Skeletal muscle tissue (tissue), 3 donors: ENCODE measurements at regions not wholly inside any gene's neighbourhood (a gene's known extent, or its start where the extent isn't known, plus 50 kb on each side); places are given as distances from the start of the nearest gene placed in this dataset.
"Not testable (repeated sequence)": the region's sequence is repeated elsewhere in the genome, so short reads cannot be mapped to it uniquely, and the experiment has no call there.

Source experiments
- H3K27ac ChIP-seq: one replicate; pipeline ENCODE4 v1.7.0; 2013; ENCODE audit warnings: mild to moderate bottlenecking, low read depth, low read length, inconsistent platforms
- H3K27me3 ChIP-seq, 3 donors: one replicate each; pipeline ENCODE4 v1.7.0; 2013; ENCODE audit warnings: low read length in 3 of 3; ENCODE audit not compliant: control insufficient read depth in 3 of 3, insufficient read depth in 3 of 3
- H3K36me3 ChIP-seq, 3 donors: one replicate each; pipeline ENCODE4 v1.7.0; 2013; ENCODE audit warnings: low read length in 3 of 3; ENCODE audit not compliant: control insufficient read depth in 3 of 3, insufficient read depth in 3 of 3
- H3K4me1 ChIP-seq, 3 donors: one replicate each; pipeline ENCODE4 v1.7.0; 2013; ENCODE audit warnings: low read length in 3 of 3, mild to moderate bottlenecking in 3 of 3; ENCODE audit not compliant: control insufficient read depth in 3 of 3, insufficient read depth in 3 of 3
- H3K4me3 ChIP-seq, 3 donors: one replicate each; pipeline ENCODE4 v1.7.0; 2013; ENCODE audit warnings: low read length in 3 of 3
- H3K9ac ChIP-seq, 3 donors: one replicate each; pipeline ENCODE4 v1.7.0; 2013; ENCODE audit warnings: low read length in 3 of 3, mild to moderate bottlenecking in 3 of 3, moderate library complexity in 2 of 3, low read depth in 1 of 3
- H3K9me3 ChIP-seq, 3 donors: one replicate each; pipeline ENCODE4 v1.7.0; 2013; ENCODE audit warnings: low read length in 3 of 3; ENCODE audit not compliant: control insufficient read depth in 3 of 3
- donor health status: Osteomylitis.

- no peak overlapping the region for H3K9ac ChIP-seq
- no peaks in the 10 kb centered on the region for H3K36me3 ChIP-seq
- H3K27ac ChIP-seq = no peak overlapping the region
- no peak overlapping the region for H3K4me3 ChIP-seq
- H3K9me3 ChIP-seq = no peaks in the 10 kb centered on the region
- H3K27me3 ChIP-seq = no peaks in the 10 kb centered on the region
- no peaks in the 10 kb centered on the region for H3K4me1 ChIP-seq
Measured at GRCh38 chr11:37248145-37248544, 650.1 kb upstream of the RAG2 start.

- not testable (repeated sequence) for H3K36me3 ChIP-seq
Measured at GRCh38 chr11:37246092-37246491, 648.1 kb upstream of the RAG2 start.

GRCh38 chr11:37230865-37231264 is 632.8 kb upstream of the RAG2 start:
- no peak overlapping the region for H3K9ac ChIP-seq
- H3K9me3 ChIP-seq = no peaks in the 10 kb centered on the region
- H3K36me3 ChIP-seq = no peaks in the 10 kb centered on the region
- H3K4me3 ChIP-seq = no peak overlapping the region
- H3K27me3 ChIP-seq = no peaks in the 10 kb centered on the region
- H3K27ac ChIP-seq = no peak overlapping the region
- no peaks in the 10 kb centered on the region for H3K4me1 ChIP-seq

More at GRCh38 chr11:37246092-37246491, 648.1 kb upstream of the RAG2 start:
- not testable (repeated sequence) for H3K27me3 ChIP-seq, H3K27ac ChIP-seq, H3K4me1 ChIP-seq, H3K9ac ChIP-seq, H3K9me3 ChIP-seq, H3K4me3 ChIP-seq

GRCh38 chr11:37223962-37224361 is 625.9 kb upstream of the RAG2 start:
- Histone ChIP-seq H3K9me3 (peaks cover 0 to 2% (median 0%) of the 10 kb centered on the region in 3 donors), H3K4me1 (no peaks in the 10 kb centered on the region), H3K36me3 (no peaks in the 10 kb centered on the region), H3K4me3 (no peak overlapping the region), H3K27me3 (no peaks in the 10 kb centered on the region), H3K27ac (no peak overlapping the region), H3K9ac (no peak overlapping the region)

GRCh38 chr11:37203006-37203405 is 605.0 kb upstream of the RAG2 start:
- Histone ChIP-seq H3K9ac (no peak overlapping the region), H3K4me1 (no peaks in the 10 kb centered on the region), H3K27me3 (no peaks in the 10 kb centered on the region), H3K4me3 (no peak overlapping the region), H3K9me3 (no peaks in the 10 kb centered on the region), H3K36me3 (no peaks in the 10 kb centered on the region), H3K27ac (no peak overlapping the region)

GRCh38 chr11:37199082-37199481 is 601.0 kb upstream of the RAG2 start:
- Histone ChIP-seq H3K9me3 (no peaks in the 10 kb centered on the region), H3K4me3 (no peak overlapping the region)

GRCh38 chr11:37184326-37184725 is 586.3 kb upstream of the RAG2 start:
- H3K4me1 ChIP-seq = no peaks in the 10 kb centered on the region
- H3K27me3 ChIP-seq = no peaks in the 10 kb centered on the region
- H3K27ac ChIP-seq = no peak overlapping the region
- no peak overlapping the region for H3K4me3 ChIP-seq
- H3K9ac ChIP-seq = no peak overlapping the region
- no peaks in the 10 kb centered on the region for H3K9me3 ChIP-seq
- no peaks in the 10 kb centered on the region for H3K36me3 ChIP-seq

More at GRCh38 chr11:37199082-37199481, 601.0 kb upstream of the RAG2 start:
- no peaks in the 10 kb centered on the region for H3K27me3 ChIP-seq
- no peaks in the 10 kb centered on the region for H3K36me3 ChIP-seq
- H3K9ac ChIP-seq = no peak overlapping the region
- no peaks in the 10 kb centered on the region for H3K4me1 ChIP-seq
- H3K27ac ChIP-seq = no peak overlapping the region

- no peaks in the 10 kb centered on the region for H3K9me3 ChIP-seq
- no peaks in the 10 kb centered on the region for H3K27me3 ChIP-seq
- no peak overlapping the region for H3K9ac ChIP-seq
- no peak overlapping the region for H3K4me3 ChIP-seq
- H3K27ac ChIP-seq = no peak overlapping the region
- no peaks in the 10 kb centered on the region for H3K36me3 ChIP-seq
- H3K4me1 ChIP-seq = no peaks in the 10 kb centered on the region
Measured at GRCh38 chr11:37182031-37182430, 584.0 kb upstream of the RAG2 start.

GRCh38 chr11:37177721-37178120 is 579.7 kb upstream of the RAG2 start:
- Histone ChIP-seq H3K9me3 (no peaks in the 10 kb centered on the region), H3K9ac (no peak overlapping the region), H3K4me3 (no peak overlapping the region), H3K4me1 (no peaks in the 10 kb centered on the region), H3K27ac (no peak overlapping the region), H3K36me3 (no peaks in the 10 kb centered on the region), H3K27me3 (no peaks in the 10 kb centered on the region)

GRCh38 chr11:37171451-37171850 is 573.4 kb upstream of the RAG2 start:
- Histone ChIP-seq H3K27me3 (no peaks in the 10 kb centered on the region), H3K9ac (no peak overlapping the region), H3K36me3 (no peaks in the 10 kb centered on the region), H3K27ac (no peak overlapping the region), H3K4me3 (no peak overlapping the region), H3K9me3 (no peaks in the 10 kb centered on the region), H3K4me1 (no peaks in the 10 kb centered on the region)

GRCh38 chr11:37170311-37170710 is 572.3 kb upstream of the RAG2 start:
- no peak overlapping the region for H3K4me3 ChIP-seq
- H3K4me1 ChIP-seq = no peaks in the 10 kb centered on the region
- H3K27ac ChIP-seq = no peak overlapping the region
- no peaks in the 10 kb centered on the region for H3K36me3 ChIP-seq
- no peak overlapping the region for H3K9ac ChIP-seq
- H3K9me3 ChIP-seq = no peaks in the 10 kb centered on the region
- H3K27me3 ChIP-seq = no peaks in the 10 kb centered on the region
